CD4-positive, alpha-beta memory T cell (primary cell): ENCODE measurements at regions not wholly inside any gene's neighbourhood (a gene's known extent, or its start where the extent isn't known, plus 50 kb on each side); places are given as distances from the start of the nearest gene placed in this dataset.
"Not testable (repeated sequence)": the region's sequence is repeated elsewhere in the genome, so short reads cannot be mapped to it uniquely, and the experiment has no call there.

Experiments
- CTCF ChIA-PET: fragments of 350-600 bp; sonication (Branson Sonifier 250); formaldehyde crosslinking; loops from one replicate; lab custom pipeline; 2021; ENCODE audit warnings: inconsistent platforms; ENCODE audit not compliant: partially characterized antibody; lab: Charles Lee
- POLR2A ChIA-PET: fragments of 350-600 bp; sonication (Branson Sonifier 250); formaldehyde crosslinking; loops from one replicate; lab custom pipeline; 2021; ENCODE audit not compliant: partially characterized antibody; lab: Charles Lee
- DNase-seq, 5 donors: peaks; one replicate each; pipeline versions ENCODE4 v3.0.0 to v3.0.0-alpha.2; 2020 to 2022; ENCODE audit warnings: mixed read lengths in 1 of 5
- H3K27ac ChIP-seq: one replicate; pipeline ENCODE4 v1.7.0; 2013; ENCODE audit warnings: low read depth, low read length
- H3K27me3 ChIP-seq: 2 replicates; pipeline ENCODE4 v1.7.0; 2013; ENCODE audit warnings: mild to moderate bottlenecking, low read length, moderate library complexity; ENCODE audit not compliant: insufficient read depth
- H3K36me3 ChIP-seq: 2 replicates; pipeline ENCODE4 v1.7.0; 2013; ENCODE audit warnings: mild to moderate bottlenecking, low read length, moderate library complexity; ENCODE audit not compliant: insufficient read depth
- H3K4me1 ChIP-seq: 2 replicates; pipeline ENCODE4 v1.7.0; 2013; ENCODE audit warnings: mild to moderate bottlenecking, low read length, moderate library complexity; ENCODE audit not compliant: insufficient read depth
- H3K4me3 ChIP-seq, 2 donors: one replicate each; pipeline ENCODE4 v1.7.0; 2013; ENCODE audit warnings: low read length in 2 of 2, mild to moderate bottlenecking in 1 of 2
- H3K9me3 ChIP-seq, 2 donors: one replicate each; pipeline ENCODE4 v1.7.0; 2013; ENCODE audit warnings: low read length in 2 of 2, control low read depth in 1 of 2; ENCODE audit not compliant: control insufficient read depth in 1 of 2
- H3K27ac Mint-ChIP-seq, 7 donors: one replicate each; pipeline ENCODE4 v1.8.0; 2020 to 2021; ENCODE audit warnings: mixed read lengths in 7 of 7, mild to moderate bottlenecking in 6 of 7, inconsistent platforms in 3 of 7, moderate library complexity in 3 of 7
- H3K27me3 Mint-ChIP-seq, 2 donors: one replicate each; pipeline ENCODE4 v1.8.0; 2020 to 2021; ENCODE audit warnings: mixed read lengths in 2 of 2
- H3K36me3 Mint-ChIP-seq, 2 donors: one replicate each; pipeline ENCODE4 v1.8.0; 2020 to 2021; ENCODE audit warnings: mixed read lengths in 2 of 2, inconsistent platforms in 1 of 2, mild to moderate bottlenecking in 1 of 2
- H3K4me1 Mint-ChIP-seq, 4 donors: one replicate each; pipeline ENCODE4 v1.8.0; 2020 to 2021; ENCODE audit warnings: mixed read lengths in 4 of 4, mild to moderate bottlenecking in 1 of 4
- H3K4me3 Mint-ChIP-seq, 8 donors: one replicate each; pipeline ENCODE4 v1.8.0; 2020 to 2021; ENCODE audit warnings: mixed read lengths in 8 of 8, mild to moderate bottlenecking in 7 of 8, moderate library complexity in 6 of 8, inconsistent platforms in 3 of 8
- H3K9me3 Mint-ChIP-seq, 8 donors: one replicate each; pipeline ENCODE4 v1.8.0; 2020 to 2021; ENCODE audit warnings: mixed read lengths in 8 of 8, mild to moderate bottlenecking in 5 of 8, inconsistent platforms in 3 of 8, moderate library complexity in 1 of 8
- intact Hi-C: fragments of 100-400 bp; cut with micrococcal nuclease; formaldehyde crosslinking; loops from one replicate; pipeline ENCODE4 v1.15.1; 2023

DNA sequence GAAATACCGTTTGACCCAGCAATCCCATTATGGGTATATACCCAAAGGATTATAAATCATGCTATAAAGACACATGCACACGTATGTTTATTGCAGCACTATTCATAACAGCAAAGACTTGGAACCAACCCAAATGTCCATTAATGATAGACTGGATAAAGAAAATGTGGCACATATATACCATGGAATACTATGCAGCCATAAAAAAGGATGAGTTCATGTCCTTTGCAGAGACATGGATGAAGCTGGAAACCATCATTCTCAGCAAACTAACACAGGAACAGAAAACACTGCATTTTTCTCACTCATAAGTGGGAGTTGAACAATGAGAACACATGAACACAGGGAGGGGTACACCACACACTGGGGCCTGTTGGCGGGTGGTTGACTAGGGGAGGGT lies 411.3 kb downstream of the RPS6KC1 start:
- CTCF ChIA-PET, H3K4me1 Mint-ChIP-seq, H3K27ac Mint-ChIP-seq, H3K4me3 Mint-ChIP-seq, H3K4me3 ChIP-seq, DNase-seq, H3K9me3 ChIP-seq, intact Hi-C loops, H3K27ac ChIP-seq, H3K27me3 ChIP-seq, H3K36me3 Mint-ChIP-seq, H3K36me3 ChIP-seq, POLR2A ChIA-PET, H3K27me3 Mint-ChIP-seq, H3K4me1 ChIP-seq: not testable (repeated sequence)
- peaks cover 0 to 16% (median 5%) of the 10 kb centered on the region in 8 donors for H3K9me3 Mint-ChIP-seq

DNA sequence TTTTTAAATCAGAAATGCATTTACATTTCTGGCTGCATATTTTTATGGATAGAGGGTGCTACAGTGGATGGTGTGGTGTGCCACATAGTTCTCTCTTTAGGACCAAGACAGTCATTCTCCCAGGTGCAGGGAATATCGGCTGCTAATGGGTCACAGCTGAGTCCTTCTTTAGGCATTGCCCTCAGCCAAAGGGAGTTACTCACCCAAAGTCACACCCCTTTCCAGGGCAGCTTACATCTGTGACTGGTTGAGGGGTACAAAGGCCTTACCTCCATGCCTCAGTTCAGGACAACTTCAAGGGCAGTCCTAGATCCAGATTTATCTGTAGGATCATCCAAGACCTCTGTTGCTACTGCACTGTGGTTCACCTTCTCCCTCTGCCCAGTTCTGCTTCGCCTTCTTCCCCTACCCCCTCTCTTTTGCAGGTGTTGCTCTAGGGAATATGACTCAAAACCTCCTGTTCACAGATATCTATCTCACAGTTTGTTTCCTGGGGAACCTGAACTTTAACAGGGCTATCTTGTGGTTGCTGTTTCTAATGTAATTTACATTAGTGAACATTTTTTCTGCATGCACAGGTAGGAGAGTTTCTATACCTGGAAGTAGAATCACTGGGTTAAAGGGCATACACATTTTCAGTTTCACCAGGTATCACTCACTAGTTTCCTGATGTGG lies 413.9 kb downstream of the RPS6KC1 start:
- intact Hi-C loops, result no loop called here
- POLR2A ChIA-PET, result no interaction called here

DNA sequence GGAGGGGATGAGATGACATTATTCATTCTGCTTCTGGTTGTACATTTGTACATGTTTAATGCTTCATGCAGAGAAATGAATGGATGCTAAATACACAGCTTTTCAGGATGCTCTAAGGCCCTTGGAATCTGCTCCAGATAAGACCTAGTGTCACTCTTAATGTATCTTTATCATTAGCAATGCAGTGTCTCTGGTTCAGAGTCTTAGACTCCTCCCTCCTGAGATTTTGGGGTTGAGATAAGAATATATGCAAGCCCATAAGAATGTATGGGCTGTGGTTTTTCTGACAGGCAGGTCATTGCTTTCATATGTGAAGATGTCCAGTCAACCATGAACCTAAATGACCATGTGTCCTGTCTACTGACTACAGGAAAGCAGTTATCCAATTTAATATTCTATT lies 415.5 kb downstream of the RPS6KC1 start:
- H3K27ac Mint-ChIP-seq, result no peak overlapping the region
- ChIA-PET CTCF (no interaction called here), POLR2A (no interaction called here)
- intact Hi-C loops, result no loop called here
- H3K36me3 Mint-ChIP-seq, result no peaks in the 10 kb centered on the region
- no peaks in the 10 kb centered on the region for H3K4me1 Mint-ChIP-seq
- Histone ChIP-seq H3K27ac (no peak overlapping the region), H3K4me3 (no peak overlapping the region), H3K36me3 (no peaks in the 10 kb centered on the region), H3K4me1 (no peaks in the 10 kb centered on the region), H3K27me3 (no peaks in the 10 kb centered on the region), H3K9me3 (no peaks in the 10 kb centered on the region)
- peaks cover 0 to 9% (median 2%) of the 10 kb centered on the region in 8 donors for H3K9me3 Mint-ChIP-seq
- no peak overlapping the region for H3K4me3 Mint-ChIP-seq
- peaks cover 0 to 9% of the 10 kb centered on the region in 2 donors for H3K27me3 Mint-ChIP-seq
- no peak for DNase-seq

More for the DNA sequence above, 413.9 kb downstream of the RPS6KC1 start:
- Histone ChIP-seq H3K4me3 (no peak overlapping the region), H3K9me3 (no peaks in the 10 kb centered on the region), H3K36me3 (no peaks in the 10 kb centered on the region), H3K4me1 (no peaks in the 10 kb centered on the region), H3K27me3 (no peaks in the 10 kb centered on the region), H3K27ac (no peak overlapping the region)
- no peak for DNase-seq
- Mint-ChIP-seq H3K27me3 (peaks cover 0 to 9% of the 10 kb centered on the region in 2 donors), H3K36me3 (no peaks in the 10 kb centered on the region), H3K4me1 (no peaks in the 10 kb centered on the region), H3K4me3 (no peak overlapping the region), H3K27ac (no peak overlapping the region), H3K9me3 (peaks cover 0 to 11% (median 3%) of the 10 kb centered on the region in 8 donors)
- CTCF ChIA-PET, result no interaction called here

DNA sequence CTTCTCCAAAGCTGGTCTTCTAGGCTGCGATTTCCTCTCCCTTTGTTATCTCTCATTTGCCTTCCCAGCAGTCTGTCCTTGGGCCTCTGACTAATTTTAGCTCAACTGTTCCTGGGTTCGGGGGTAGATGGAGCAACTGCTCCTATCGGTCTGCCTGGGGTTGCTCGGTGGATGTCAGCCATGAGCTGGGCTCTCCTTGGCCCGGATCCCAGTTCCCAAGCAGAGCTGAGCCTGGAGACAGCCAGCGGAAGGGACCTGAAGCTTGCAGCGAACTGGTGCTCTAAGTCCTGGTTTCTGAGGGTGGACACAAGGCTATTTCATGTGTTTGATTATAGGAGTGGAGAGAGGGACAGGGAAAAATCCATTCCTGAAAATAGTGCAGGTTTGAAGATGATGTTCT lies 423.0 kb downstream of the RPS6KC1 start:
- DNase-seq, result no peak
- Histone ChIP-seq H3K27me3 (no peaks in the 10 kb centered on the region), H3K9me3 (no peaks in the 10 kb centered on the region), H3K27ac (no peak overlapping the region), H3K36me3 (no peaks in the 10 kb centered on the region), H3K4me3 (no peak overlapping the region), H3K4me1 (no peaks in the 10 kb centered on the region)
- no peaks in the 10 kb centered on the region for H3K9me3 Mint-ChIP-seq
- H3K36me3 Mint-ChIP-seq, result no peaks in the 10 kb centered on the region
- H3K27me3 Mint-ChIP-seq, result peaks cover 2 to 3% of the 10 kb centered on the region in 2 donors
- POLR2A ChIA-PET, result no interaction called here
- CTCF ChIA-PET, result no interaction called here
- H3K27ac Mint-ChIP-seq, result no peak overlapping the region
- no peak overlapping the region for H3K4me3 Mint-ChIP-seq
- intact Hi-C loops, result no loop called here
- H3K4me1 Mint-ChIP-seq, result no peaks in the 10 kb centered on the region

DNA sequence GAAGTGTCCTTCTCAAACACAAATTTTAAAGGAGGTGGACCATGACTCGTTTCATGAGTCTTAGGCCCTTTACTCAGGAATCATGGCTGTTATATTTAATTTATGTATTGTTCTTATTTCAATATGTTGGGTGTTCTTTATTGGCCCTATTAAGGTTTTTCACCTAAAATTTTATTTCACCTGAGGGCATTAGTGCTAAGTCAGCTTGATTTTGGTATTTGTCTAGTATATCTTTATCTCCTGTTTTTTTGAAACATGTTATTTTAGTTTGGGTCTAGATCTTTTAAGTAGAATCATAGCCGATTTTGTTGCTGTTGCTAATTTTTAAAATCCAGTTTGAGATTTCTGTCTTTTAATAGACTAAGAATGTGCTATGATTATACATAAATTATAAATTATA lies 430.4 kb downstream of the RPS6KC1 start:
- no peak overlapping the region for H3K27ac Mint-ChIP-seq
- H3K36me3 Mint-ChIP-seq, result no peaks in the 10 kb centered on the region
- peaks cover 0 to 3% (median 0%) of the 10 kb centered on the region in 8 donors for H3K9me3 Mint-ChIP-seq
- no peak for DNase-seq
- Histone ChIP-seq H3K4me1 (no peaks in the 10 kb centered on the region), H3K27ac (no peak overlapping the region), H3K36me3 (no peaks in the 10 kb centered on the region), H3K4me3 (no peak overlapping the region), H3K9me3 (no peaks in the 10 kb centered on the region), H3K27me3 (no peaks in the 10 kb centered on the region)
- intact Hi-C loops, result no loop called here
- peaks cover 0 to 7% of the 10 kb centered on the region in 2 donors for H3K27me3 Mint-ChIP-seq
- no peaks in the 10 kb centered on the region for H3K4me1 Mint-ChIP-seq
- ChIA-PET POLR2A (no interaction called here), CTCF (no interaction called here)
- no peak overlapping the region for H3K4me3 Mint-ChIP-seq

DNA sequence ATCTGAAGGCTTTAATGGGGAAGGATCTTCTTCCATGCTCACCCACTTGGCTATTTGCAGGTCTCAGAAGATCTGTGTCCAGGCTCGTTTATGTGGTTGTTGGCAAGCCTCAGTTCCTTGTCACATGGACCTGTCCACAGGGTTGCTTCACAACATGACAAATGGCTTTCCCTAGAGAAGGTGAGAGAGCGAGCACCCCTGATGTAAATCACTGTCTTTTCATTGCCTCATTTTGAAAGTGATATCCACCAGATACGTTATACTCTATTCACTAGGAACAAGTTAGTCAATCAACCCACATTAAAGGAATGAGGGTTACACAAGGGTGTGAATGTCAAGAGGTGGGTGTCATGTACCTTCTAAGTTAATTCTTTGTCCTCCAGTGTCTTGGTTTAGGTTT lies 433.3 kb downstream of the RPS6KC1 start:
- no peaks in the 10 kb centered on the region for H3K9me3 ChIP-seq
- peaks cover 0 to 5% of the 10 kb centered on the region in 2 donors for H3K27me3 Mint-ChIP-seq
- H3K27me3 ChIP-seq, result no peaks in the 10 kb centered on the region
- H3K36me3 Mint-ChIP-seq, result no peaks in the 10 kb centered on the region
- ChIA-PET POLR2A (no interaction called here), CTCF (no interaction called here)
- peaks cover 0 to 4% (median under 1%) of the 10 kb centered on the region in 8 donors for H3K9me3 Mint-ChIP-seq
- no peaks in the 10 kb centered on the region for H3K4me1 Mint-ChIP-seq
- no peak overlapping the region for H3K4me3 Mint-ChIP-seq
- no peaks in the 10 kb centered on the region for H3K36me3 ChIP-seq
- H3K4me3 ChIP-seq, result no peak overlapping the region
- intact Hi-C loops, result no loop called here
- no peak overlapping the region for H3K27ac Mint-ChIP-seq
- no peak overlapping the region for H3K27ac ChIP-seq
- H3K4me1 ChIP-seq, result no peaks in the 10 kb centered on the region
- DNase-seq, result no peak

DNA sequence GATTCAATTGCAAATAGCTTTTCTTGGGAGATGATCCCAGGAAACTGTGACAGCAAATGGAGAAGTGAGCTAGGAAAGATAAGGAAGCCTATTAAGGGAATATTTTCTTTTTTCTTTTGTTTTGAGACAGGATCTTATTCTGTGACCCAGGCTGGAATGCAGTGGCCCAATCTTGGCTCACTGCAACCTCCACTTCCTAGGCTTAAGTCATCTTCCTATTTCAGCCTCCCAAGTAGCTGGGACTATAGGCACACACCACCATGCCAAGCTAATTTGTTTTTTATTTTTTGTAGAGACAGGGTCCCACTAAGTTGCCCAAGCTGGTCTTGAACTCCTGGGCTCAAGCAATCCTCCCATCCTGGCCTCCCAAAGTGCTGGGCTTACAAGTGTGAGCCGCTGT lies 433.7 kb downstream of the RPS6KC1 start:
- H3K9me3 Mint-ChIP-seq, result peaks cover 0 to 4% (median under 1%) of the 10 kb centered on the region in 8 donors
- H3K27ac ChIP-seq, result no peak overlapping the region
- peaks cover 0 to 5% of the 10 kb centered on the region in 2 donors for H3K27me3 Mint-ChIP-seq
- no peak for DNase-seq
- H3K4me1 ChIP-seq, result no peaks in the 10 kb centered on the region
- H3K9me3 ChIP-seq, result no peaks in the 10 kb centered on the region
- no peaks in the 10 kb centered on the region for H3K36me3 Mint-ChIP-seq
- no peaks in the 10 kb centered on the region for H3K27me3 ChIP-seq
- no peak overlapping the region for H3K4me3 ChIP-seq
- intact Hi-C loops, result no loop called here
- no peak overlapping the region for H3K4me3 Mint-ChIP-seq
- ChIA-PET POLR2A (no interaction called here), CTCF (no interaction called here)
- H3K27ac Mint-ChIP-seq, result no peak overlapping the region
- H3K36me3 ChIP-seq, result no peaks in the 10 kb centered on the region
- no peaks in the 10 kb centered on the region for H3K4me1 Mint-ChIP-seq
